KBM-7 (cell line): ENCODE measurements at regions not wholly inside any gene's neighbourhood (a gene's known extent, or its start where the extent isn't known, plus 50 kb on each side); places are given as distances from the start of the nearest gene placed in this dataset.

Source experiments
- DNase-seq: peaks from one replicate; pipeline ENCODE4 v3.0.0-alpha.2; 2015
- in situ Hi-C: fragments of 300-500 bp; cut with MboI; formaldehyde crosslinking; loops from 2 replicates; pipeline ENCODE4 v1.14.3; 2020; ENCODE audit warnings: low sequenced_read_pairs, low pct_unique_long_range_greater_than_20kb, mixed read lengths

- DNase-seq, result no peak
- in situ Hi-C loops, result no loop called here
Measured at GRCh38 chr3:86740751-86741150, 250.2 kb downstream of the VGLL3 start.

- no peak for DNase-seq
- in situ Hi-C loops, result no loop called here
Measured at GRCh38 chr3:86739244-86739643, 251.7 kb downstream of the VGLL3 start.

GRCh38 chr3:86738684-86739083, 252.3 kb downstream of the VGLL3 start:
- in situ Hi-C loops, result no loop called here
- no peak for DNase-seq

GRCh38 chr3:86737517-86737916, 253.4 kb downstream of the VGLL3 start:
- DNase-seq, result no peak
- in situ Hi-C loops, result no loop called here

DNA sequence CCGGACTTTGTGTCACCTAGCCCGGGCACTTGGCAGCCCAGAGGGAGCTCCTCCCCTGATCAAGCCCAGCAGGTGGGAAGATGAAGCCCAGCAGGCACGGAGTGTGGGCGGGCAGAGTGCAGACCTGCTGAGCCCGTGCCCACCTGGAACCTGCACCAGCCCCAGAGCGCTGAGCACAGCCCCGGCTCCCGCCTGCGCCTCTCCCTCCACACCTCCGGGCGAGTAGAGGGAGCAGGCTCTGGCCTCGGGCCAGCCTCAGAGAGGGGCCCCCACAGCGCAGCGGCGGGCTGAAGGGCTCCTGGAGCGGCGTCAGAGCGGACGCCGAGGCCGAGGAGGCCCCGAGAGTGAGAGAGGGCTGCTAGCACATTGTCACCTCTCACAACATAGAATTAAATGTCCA, 257.7 kb downstream of the VGLL3 start:
- in situ Hi-C loops, result no loop called here

DNA sequence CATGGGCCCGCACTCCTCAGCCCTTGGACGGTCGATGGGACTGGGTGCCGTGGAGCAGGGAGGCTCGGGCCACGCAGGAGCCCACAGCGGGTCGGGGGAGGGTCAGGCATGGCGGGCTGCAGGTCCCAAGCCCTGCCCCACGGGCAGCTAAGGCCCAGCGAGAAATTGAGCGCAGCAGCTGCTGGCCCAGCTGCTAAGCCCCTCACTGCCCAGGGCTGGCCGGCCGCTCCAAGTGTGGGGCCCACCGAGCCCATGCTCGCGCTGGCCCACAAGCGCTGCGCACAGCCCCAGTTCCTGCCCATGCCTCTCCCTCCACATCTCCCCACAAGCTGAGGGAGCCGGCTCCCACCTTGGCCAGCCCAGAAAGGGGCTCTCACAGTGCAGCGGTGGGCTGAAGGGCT, 259.4 kb downstream of the VGLL3 start:
- no peak for DNase-seq
- in situ Hi-C loops, result no loop called here

More for the DNA sequence above, 257.7 kb downstream of the VGLL3 start:
- DNase-seq, result no peak

GRCh38 chr3:86723433-86723832, 267.5 kb downstream of the VGLL3 start:
- in situ Hi-C loops, result no loop called here

DNA sequence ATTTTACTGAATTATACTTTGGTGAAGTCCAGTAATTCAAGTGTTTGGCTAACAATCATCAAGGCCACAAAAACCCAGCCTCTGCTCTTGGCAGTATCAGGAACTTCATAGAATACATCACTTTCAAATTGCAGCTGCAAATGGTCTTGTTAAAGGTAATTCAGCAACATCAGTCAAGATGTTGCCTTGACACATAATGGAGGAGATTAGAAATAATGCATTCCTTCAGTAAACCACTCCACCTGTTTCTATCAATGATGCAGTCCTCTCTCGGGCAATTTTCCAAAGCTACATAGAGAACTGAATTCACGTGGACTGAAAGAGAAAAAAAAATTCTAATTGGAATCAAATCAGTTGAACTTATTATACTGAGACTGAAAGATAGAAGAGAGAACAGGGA, 279.3 kb downstream of the VGLL3 start:
- no peak for DNase-seq
- in situ Hi-C loops, result no loop called here

More at GRCh38 chr3:86723433-86723832, 267.5 kb downstream of the VGLL3 start:
- DNase-seq, result no peak

- in situ Hi-C loops, result no loop called here
- DNase-seq, result no peak
Measured at GRCh38 chr3:86708893-86709292, 282.1 kb downstream of the VGLL3 start.

DNA sequence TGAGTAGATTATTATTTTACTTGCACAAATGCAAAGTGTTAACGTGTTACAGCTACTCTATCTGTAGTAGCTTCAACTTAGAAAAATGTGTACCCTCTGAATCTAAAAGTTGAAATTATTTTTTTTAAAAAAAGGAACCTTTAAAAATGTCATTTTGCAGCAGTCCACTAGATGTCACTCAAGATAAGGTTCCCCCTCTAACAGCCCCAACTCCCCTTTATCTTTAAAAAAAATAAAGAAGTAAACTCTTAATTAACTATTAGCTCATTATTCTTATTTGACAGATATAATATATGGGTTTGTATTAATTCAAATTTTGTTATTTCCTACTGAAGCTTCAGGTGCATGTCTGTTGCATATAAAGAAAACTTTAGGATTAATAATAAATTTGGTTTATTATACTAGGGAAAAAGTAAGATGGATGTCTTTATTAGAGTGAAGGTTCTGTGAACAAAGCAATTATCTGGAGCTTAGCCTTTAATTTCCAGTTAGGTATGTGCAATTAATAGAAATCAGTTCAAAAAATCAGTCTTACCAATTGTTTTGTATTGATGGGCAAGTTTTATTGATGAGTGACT, 288.5 kb downstream of the VGLL3 start:
- in situ Hi-C loops, result no loop called here
- DNase-seq, result peak; percentile 38

GRCh38 chr3:86695752-86696151, 295.2 kb downstream of the VGLL3 start:
- DNase-seq, result no peak
- in situ Hi-C loops, result no loop called here

GRCh38 chr3:86673991-86674390, 317.0 kb downstream of the VGLL3 start:
- in situ Hi-C loops, result no loop called here
- no peak for DNase-seq

DNA sequence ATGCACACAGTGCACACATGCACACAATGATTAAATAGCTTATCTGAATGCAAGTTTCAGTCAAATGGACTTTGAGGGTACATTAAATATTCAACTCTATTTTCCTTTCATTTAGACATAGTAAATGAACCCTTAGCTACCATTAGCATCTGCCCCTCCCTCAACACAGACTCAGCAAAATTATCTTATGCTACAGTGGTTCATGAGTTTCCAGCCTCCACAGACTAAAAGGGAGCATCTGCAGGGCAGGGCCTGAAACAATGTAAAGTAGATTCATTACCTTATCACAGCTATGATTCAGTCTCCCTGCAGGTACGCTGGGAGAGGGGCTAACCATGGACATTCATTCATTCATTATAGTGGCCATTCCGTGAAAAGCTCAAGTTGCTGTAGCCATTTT, 329.1 kb downstream of the VGLL3 start:
- DNase-seq, result no peak
- in situ Hi-C loops, result no loop called here

- in situ Hi-C loops, result no loop called here
- no peak for DNase-seq
Measured at GRCh38 chr3:86658876-86659275, 332.1 kb downstream of the VGLL3 start.

- no peak for DNase-seq
- in situ Hi-C loops, result no loop called here
Measured at GRCh38 chr3:86654806-86655460, 336.0 kb downstream of the VGLL3 start.

DNA sequence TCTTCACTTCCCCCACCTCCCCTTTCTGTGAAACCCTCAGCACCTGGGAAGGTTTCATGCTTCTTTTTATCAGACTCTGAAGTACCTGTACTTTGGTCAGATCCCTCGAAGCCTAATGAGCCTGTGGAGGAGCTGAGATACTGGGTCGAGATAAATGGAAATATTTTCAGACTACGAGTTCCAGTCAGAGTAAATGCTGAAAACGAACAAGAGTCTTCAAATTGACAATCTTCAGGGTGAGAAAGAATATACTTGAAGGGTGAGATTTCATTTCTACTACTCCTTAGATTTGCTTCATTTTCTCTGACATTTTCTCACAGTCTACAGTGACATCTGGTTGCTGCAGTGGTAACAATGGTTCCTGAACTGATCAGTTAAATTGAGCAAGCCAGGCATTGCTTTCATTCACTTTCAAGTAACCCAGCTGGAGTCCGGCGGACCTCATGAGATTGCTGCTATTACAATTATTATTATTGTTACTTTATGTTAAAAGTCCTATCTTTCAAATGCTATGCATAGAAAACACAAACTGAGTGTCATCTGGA, 337.2 kb downstream of the VGLL3 start:
- in situ Hi-C loops, result no loop called here
- no peak for DNase-seq

GRCh38 chr3:86648087-86648486, 342.9 kb downstream of the VGLL3 start:
- in situ Hi-C loops, result no loop called here

DNA sequence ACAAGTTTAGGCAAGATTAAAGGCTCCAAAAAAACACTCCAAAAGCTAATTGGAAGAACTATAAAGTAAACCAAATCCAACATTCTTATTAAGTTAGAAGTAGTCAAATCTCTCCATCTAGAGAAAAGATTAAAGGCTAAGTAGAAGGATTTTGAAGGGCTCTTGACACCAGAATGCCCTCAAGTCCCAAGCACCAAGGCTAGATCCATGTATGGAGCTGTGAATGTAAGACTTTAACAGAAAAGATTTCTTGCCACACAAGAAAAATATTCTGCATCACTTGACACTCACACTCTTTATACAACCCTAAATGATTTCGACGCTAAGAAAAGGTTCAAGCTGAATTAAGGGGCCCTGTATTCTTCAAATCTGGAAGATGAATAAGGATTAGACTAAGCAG, 345.2 kb downstream of the VGLL3 start:
- DNase-seq, result no peak
- in situ Hi-C loops, result no loop called here

More at GRCh38 chr3:86648087-86648486, 342.9 kb downstream of the VGLL3 start:
- DNase-seq, result no peak

- DNase-seq, result no peak
- in situ Hi-C loops, result no loop called here
Measured at GRCh38 chr3:86634361-86634760, 356.6 kb downstream of the VGLL3 start.

DNA sequence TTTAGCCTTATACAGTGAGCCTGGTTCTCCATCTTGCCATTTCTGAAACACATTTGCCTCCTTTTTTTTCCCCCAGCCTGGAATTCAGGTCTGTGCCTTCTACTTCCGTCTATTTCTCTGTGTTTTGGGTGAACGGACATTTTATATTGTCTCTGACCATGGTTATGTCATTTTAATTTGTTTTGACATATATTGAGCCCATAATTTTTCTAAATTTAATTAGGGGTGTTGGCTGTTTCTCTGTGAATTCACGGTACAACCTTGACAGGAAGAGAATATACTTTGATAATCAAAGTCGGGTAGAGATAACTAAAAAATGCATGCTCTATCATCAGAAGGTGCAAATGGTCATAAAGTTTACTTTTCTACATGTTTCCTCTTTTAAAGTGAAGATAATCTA, 361.4 kb downstream of the VGLL3 start:
- DNase-seq, result no peak
- in situ Hi-C loops, result no loop called here

- in situ Hi-C loops, result no loop called here
- no peak for DNase-seq
Measured at GRCh38 chr3:86624192-86624591, 366.8 kb downstream of the VGLL3 start.
